ENCODE measurements at regions not wholly inside any gene's neighbourhood (a gene's known extent, or its start where the extent isn't known, plus 50 kb on each side); places are given as distances from the start of the nearest gene placed in this dataset.

- DNase-seq, result no peak
Measured at GRCh38 chr6:19424853-19425252, 412.3 kb upstream of the ID4 start.

GRCh38 chr6:19427548-19427947, 409.6 kb upstream of the ID4 start:
- DNase-seq, result no peak

GRCh38 chr6:19432966-19433498, 404.1 kb upstream of the ID4 start:
- no peak for DNase-seq

- DNase-seq, result no peak
Measured at GRCh38 chr6:19434065-19434464, 403.1 kb upstream of the ID4 start.

GRCh38 chr6:19435755-19436154, 401.4 kb upstream of the ID4 start:
- DNase-seq, result no peak

GRCh38 chr6:19438566-19439353, 398.4 kb upstream of the ID4 start:
- no peak for DNase-seq

- DNase-seq, result no peak
Measured at GRCh38 chr6:19440531-19440930, 396.6 kb upstream of the ID4 start.

GRCh38 chr6:19443411-19443810, 393.8 kb upstream of the ID4 start:
- no peak for DNase-seq

GRCh38 chr6:19444041-19444440, 393.1 kb upstream of the ID4 start:
- no peak for DNase-seq

- DNase-seq, result no peak
Measured at GRCh38 chr6:19444481-19444880, 392.7 kb upstream of the ID4 start.

- DNase-seq, result no peak
Measured at GRCh38 chr6:19446570-19446969, 390.6 kb upstream of the ID4 start.

GRCh38 chr6:19450651-19451050, 386.5 kb upstream of the ID4 start:
- DNase-seq, result no peak

- no peak for DNase-seq
Measured at GRCh38 chr6:19452495-19452894, 384.7 kb upstream of the ID4 start.

- no peak for DNase-seq
Measured at GRCh38 chr6:19454001-19454720, 383.0 kb upstream of the ID4 start.

GRCh38 chr6:19454721-19455392, 382.3 kb upstream of the ID4 start:
- DNase-seq, result no peak

GRCh38 chr6:19463250-19463649, 373.9 kb upstream of the ID4 start:
- DNase-seq, result no peak

- DNase-seq, result no peak
Measured at GRCh38 chr6:19463925-19464324, 373.2 kb upstream of the ID4 start.

GRCh38 chr6:19465256-19465655, 371.9 kb upstream of the ID4 start:
- DNase-seq, result no peak

GRCh38 chr6:19465760-19466159, 371.4 kb upstream of the ID4 start:
- no peak for DNase-seq

- DNase-seq, result no peak
Measured at GRCh38 chr6:19470333-19470732, 366.8 kb upstream of the ID4 start.

GRCh38 chr6:19472153-19472552, 365.0 kb upstream of the ID4 start:
- DNase-seq, result no peak

GRCh38 chr6:19472850-19473249, 364.3 kb upstream of the ID4 start:
- no peak for DNase-seq

GRCh38 chr6:19477563-19477962, 359.6 kb upstream of the ID4 start:
- DNase-seq, result no peak

GRCh38 chr6:19478273-19478672, 358.9 kb upstream of the ID4 start:
- no peak for DNase-seq

Measured in activated gamma-delta T cell treated with Interleukin-2 at 50 U/mL for 16 hours (primary cell).